Suppressor macrophage treated with lipopolysaccharide for 4 hours (primary cell): ENCODE measurements at regions not wholly inside any gene's neighbourhood (a gene's known extent, or its start where the extent isn't known, plus 50 kb on each side); places are given as distances from the start of the nearest gene placed in this dataset.
"Not testable (repeated sequence)": the region's sequence is repeated elsewhere in the genome, so short reads cannot be mapped to it uniquely, and the experiment has no call there.

ENCODE experiments used
- DNase-seq: peaks from one replicate; pipeline ENCODE4 v3.0.0-alpha.2; 2020

GRCh38 chr2:87075054-87075790 lies 53.6 kb upstream of the PLGLB1 start:
- DNase-seq = peak; percentile 1

- DNase-seq = peak; percentile 28
Observed at GRCh38 chr2:87075791-87076252, 54.2 kb upstream of the PLGLB1 start.

- peak; percentile 91 for DNase-seq
Observed at GRCh38 chr2:87076253-87077123, 54.8 kb upstream of the PLGLB1 start.

- DNase-seq = not testable (repeated sequence)
Observed at GRCh38 chr2:87077124-87077446, 55.4 kb upstream of the PLGLB1 start.

- not testable (repeated sequence) for DNase-seq
Observed at GRCh38 chr2:87081727-87082126, 60.1 kb upstream of the PLGLB1 start.

GRCh38 chr2:87088079-87088478 lies 66.4 kb upstream of the PLGLB1 start:
- DNase-seq = not testable (repeated sequence)

- not testable (repeated sequence) for DNase-seq
Observed at GRCh38 chr2:87089401-87089800, 67.8 kb upstream of the PLGLB1 start.

- not testable (repeated sequence) for DNase-seq
Observed at GRCh38 chr2:87093252-87093651, 71.6 kb upstream of the PLGLB1 start.

GRCh38 chr2:87093937-87094529 lies 72.4 kb upstream of the PLGLB1 start:
- not testable (repeated sequence) for DNase-seq

GRCh38 chr2:87095804-87096203 lies 74.2 kb upstream of the PLGLB1 start:
- not testable (repeated sequence) for DNase-seq

- not testable (repeated sequence) for DNase-seq
Observed at GRCh38 chr2:87128761-87129553, 107.3 kb upstream of the PLGLB1 start.

GRCh38 chr2:87132577-87132976 lies 110.9 kb upstream of the PLGLB1 start:
- not testable (repeated sequence) for DNase-seq

- not testable (repeated sequence) for DNase-seq
Observed at GRCh38 chr2:87151835-87152493, 130.3 kb upstream of the PLGLB1 start.

GRCh38 chr2:87174454-87174853 lies 152.8 kb upstream of the PLGLB1 start:
- DNase-seq = not testable (repeated sequence)

- DNase-seq = not testable (repeated sequence)
Observed at GRCh38 chr2:87183373-87183772, 161.7 kb upstream of the PLGLB1 start.

- DNase-seq = not testable (repeated sequence)
Observed at GRCh38 chr2:87184260-87184659, 162.6 kb upstream of the PLGLB1 start.

GRCh38 chr2:87189214-87189613 lies 167.6 kb upstream of the PLGLB1 start:
- not testable (repeated sequence) for DNase-seq

GRCh38 chr2:87193336-87193735 lies 171.7 kb upstream of the PLGLB1 start:
- not testable (repeated sequence) for DNase-seq

- DNase-seq = not testable (repeated sequence)
Observed at GRCh38 chr2:87194254-87194999, 172.8 kb upstream of the PLGLB1 start.

GRCh38 chr2:87196720-87197388 lies 175.2 kb upstream of the PLGLB1 start:
- not testable (repeated sequence) for DNase-seq

- not testable (repeated sequence) for DNase-seq
Observed at GRCh38 chr2:87198422-87198821, 176.8 kb upstream of the PLGLB1 start.
